ENCODE measurements at regions not wholly inside any gene's neighbourhood (a gene's known extent, or its start where the extent isn't known, plus 50 kb on each side); places are given as distances from the start of the nearest gene placed in this dataset.

- no peak for TF ChIP-seq CTCF (IDR thresholded peaks at IDR 0.05)
- TF ChIP-seq POLR2A (IDR thresholded peaks at IDR 0.05): no peak
Observed at GRCh38 chr2:139165041-139165440, 384.9 kb upstream of the NXPH2 start.
